Right lobe of liver (tissue), 6 donors: ENCODE measurements at regions not wholly inside any gene's neighbourhood (a gene's known extent, or its start where the extent isn't known, plus 50 kb on each side); places are given as distances from the start of the nearest gene placed in this dataset.

ENCODE experiments used
- ATAC-seq, 4 donors: fragments of 200-7000 bp; cut with Tn5 transposase; one replicate each; pipeline ENCODE4 v1.9.1; 2020; ENCODE audit warnings: mild to moderate bottlenecking in 4 of 4, moderate library complexity in 4 of 4
- DNase-seq, 3 donors: peaks; one replicate each; pipeline ENCODE4 v3.0.0-alpha.2; 2020
- H3K27ac ChIP-seq, 3 donors: fragments of 200-600 bp; one replicate each; pipeline ENCODE4 v1.8.0; 2022
- H3K27me3 ChIP-seq, 2 donors: fragments of 200-600 bp; one replicate each; pipeline ENCODE4 v1.8.0; 2022
- H3K36me3 ChIP-seq, 4 donors: fragments of 200-600 bp; sonication (generic) in 1 of 4; one replicate each; pipeline versions ENCODE4 v1.5.1 to v1.8.0; 2017 to 2022; ENCODE audit warnings: control low read depth in 1 of 4
- H3K4me1 ChIP-seq, 4 donors: fragments of 200-600 bp; sonication (generic) in 1 of 4; one replicate each; pipeline versions ENCODE4 v1.5.1 to v1.8.0; 2017 to 2022; ENCODE audit warnings: control low read depth in 1 of 4
- H3K4me3 ChIP-seq, 3 donors: fragments of 200-600 bp; one replicate each; pipeline ENCODE4 v1.8.0; 2022
- H3K9me3 ChIP-seq, 4 donors: fragments of 200-600 bp; sonication (generic) in 1 of 4; one replicate each; pipeline versions ENCODE4 v1.5.1 to v1.8.0; 2017 to 2022; ENCODE audit warnings: control low read depth in 1 of 4
- CTCF ChIP-seq, 4 donors: fragments of 200-600 bp in 3 of 4; fragments of 450-650 bp in 1 of 4; IDR thresholded peaks; one replicate each; pipeline versions ENCODE4 v1.5.1 to v1.8.0; 2016 to 2022; ENCODE audit warnings: antibody characterized with exemption in 4 of 4, mild to moderate bottlenecking in 2 of 4
- POLR2A ChIP-seq: fragments of 450-650 bp; IDR thresholded peaks from one replicate; pipeline ENCODE4 v1.6.1; 2017; ENCODE audit warnings: antibody characterized with exemption, mild to moderate bottlenecking
- WGBS: methylation state at CpG from one replicate; pipeline ENCODE4 v1.1.6; 2018; ENCODE audit warnings: low coverage, low lambda C conversion rate; ENCODE audit not compliant: insufficient coverage; ENCODE audit errors: missing lambda C conversion rate; 5-methylcytosine and 5-hydroxymethylcytosine counted together
- intact Hi-C, 2 donors: fragments of 100-400 bp; cut with DNase I; formaldehyde crosslinking; loops; one replicate each; pipeline versions ENCODE4 v1.11.2 to v1.14.1; 2022
- donor health status: DM: no; HTN: yes; CAD: no.
- donor health status: DM: no; HTN: no; CAD: no.
- donor health status: DM: no; HTN: no; CAD: no.
- donor health status: DM: no; HTN: yes; CAD: no.
- donor health status: DM: no; HTN: yes; CAD: no.

GRCh38 chr2:194587739-194588270, 1069.2 kb upstream of the SLC39A10 start:
- H3K36me3 ChIP-seq, result no peaks in the 10 kb centered on the region
- 44% methylated on average over 1 of the region's 1 CpG for WGBS
- TF ChIP-seq CTCF (IDR thresholded peaks at IDR 0.05) (no peak), POLR2A (no peak)
- ATAC-seq (no peak), DNase-seq (no peak)
- intact Hi-C loops, result no loop called here
- no peak overlapping the region for H3K4me3 ChIP-seq
- no peaks in the 10 kb centered on the region for H3K9me3 ChIP-seq
- H3K4me1 ChIP-seq, result no peaks in the 10 kb centered on the region
- H3K27me3 ChIP-seq, result no peaks in the 10 kb centered on the region
- no peak overlapping the region for H3K27ac ChIP-seq

- no peaks in the 10 kb centered on the region for H3K36me3 ChIP-seq
- ATAC-seq, result no peak
- 36% methylated on average over 2 of the region's 2 CpGs for WGBS
- DNase-seq, result no peak
- no peaks in the 10 kb centered on the region for H3K9me3 ChIP-seq
- no peaks in the 10 kb centered on the region for H3K27me3 ChIP-seq
- intact Hi-C loops, result no loop called here
- H3K27ac ChIP-seq, result no peak overlapping the region
- H3K4me1 ChIP-seq, result no peaks in the 10 kb centered on the region
- H3K4me3 ChIP-seq, result no peak overlapping the region
- TF ChIP-seq CTCF (IDR thresholded peaks at IDR 0.05) (no peak), POLR2A (no peak)
These were observed 1089.4 kb upstream of the SLC39A10 start for GRCh38 chr2:194567661-194568017.

- no peaks in the 10 kb centered on the region for H3K4me1 ChIP-seq
- no peak overlapping the region for H3K27ac ChIP-seq
- TF ChIP-seq POLR2A, result no peak
- no peak for TF ChIP-seq CTCF (IDR thresholded peaks at IDR 0.05)
- ATAC-seq (no peak), DNase-seq (no peak)
- H3K9me3 ChIP-seq, result no peaks in the 10 kb centered on the region
- H3K36me3 ChIP-seq, result no peaks in the 10 kb centered on the region
- H3K27me3 ChIP-seq, result no peaks in the 10 kb centered on the region
- 29% methylated on average over 1 of the region's 1 CpG for WGBS
- no peak overlapping the region for H3K4me3 ChIP-seq
- intact Hi-C loops, result no loop called here
These were observed 1089.9 kb upstream of the SLC39A10 start for GRCh38 chr2:194566907-194567660.

DNA sequence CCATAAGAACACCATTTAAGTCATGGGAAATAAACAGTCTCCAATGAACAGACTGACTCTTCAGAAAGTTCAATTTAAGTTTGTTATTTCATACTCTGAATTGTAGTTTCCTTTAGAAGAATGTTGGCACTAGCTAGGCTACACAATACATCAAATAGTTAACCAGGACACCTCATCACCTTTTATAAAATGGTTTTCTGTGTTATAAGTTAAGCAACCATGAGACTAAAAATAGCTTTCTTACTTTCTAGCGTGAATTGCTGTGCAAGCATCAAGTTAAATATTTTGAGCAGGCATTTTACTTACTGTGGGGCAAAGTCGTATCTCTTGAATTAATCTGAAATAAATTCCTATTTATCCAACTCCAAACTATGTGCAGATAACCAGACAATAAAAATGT, 1092.6 kb upstream of the SLC39A10 start:
- ATAC-seq, result no peak
- Histone ChIP-seq H3K27ac (no peak overlapping the region), H3K9me3 (no peaks in the 10 kb centered on the region), H3K4me3 (no peak overlapping the region), H3K4me1 (no peaks in the 10 kb centered on the region), H3K27me3 (no peaks in the 10 kb centered on the region), H3K36me3 (no peaks in the 10 kb centered on the region)
- WGBS, result 41% methylated on average over 2 of the region's 2 CpGs
- no peak for DNase-seq
- TF ChIP-seq POLR2A, result no peak
- TF ChIP-seq CTCF (IDR thresholded peaks at IDR 0.05), result no peak
- intact Hi-C loops, result no loop called here
